ENCODE measurements at regions not wholly inside any gene's neighbourhood (a gene's known extent, or its start where the extent isn't known, plus 50 kb on each side); places are given as distances from the start of the nearest gene placed in this dataset.

DNA sequence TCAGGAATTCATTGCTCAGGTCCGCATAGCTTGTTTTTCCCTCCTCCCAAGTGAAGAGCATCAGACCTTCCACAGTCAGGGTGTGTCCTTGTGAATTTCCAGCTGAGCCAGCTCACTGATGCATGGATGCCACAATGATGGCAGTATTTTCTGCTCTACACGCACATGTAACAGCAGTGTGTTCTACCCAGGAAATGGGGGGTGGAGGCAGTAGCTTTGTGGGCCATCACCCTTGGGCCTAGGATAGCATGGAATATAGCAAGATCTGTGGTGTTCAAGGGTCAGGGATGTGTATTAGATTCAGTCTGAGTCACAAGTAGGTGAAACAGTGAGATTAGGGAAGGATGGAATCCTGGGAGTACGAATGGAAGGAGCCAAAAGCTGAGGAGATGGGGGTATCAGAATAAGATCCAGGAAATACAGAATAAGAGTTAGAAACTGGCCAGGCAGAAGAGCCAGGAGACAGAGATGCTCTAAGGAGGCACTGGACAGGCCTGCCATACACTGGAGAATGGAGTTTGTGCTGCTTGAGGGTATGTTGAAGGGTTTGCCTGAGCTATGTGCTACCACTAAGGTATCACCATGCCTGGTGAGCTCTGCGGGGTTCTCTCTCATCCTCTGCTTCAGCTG lies 90.6 kb upstream of the CNIH3 start:
- POLR2A ChIA-PET (ENCODE audit: partially characterized antibody), result no interaction called here
- Histone ChIP-seq H3K27ac (ENCODE audit: low read depth, low read length) (no peak overlapping the region), H3K36me3 (ENCODE audit: control insufficient read depth in 2 of 4, insufficient read depth in 4 of 4, low read length in 3 of 4) (no peaks in the 10 kb centered on the region), H4K5ac (ENCODE audit: insufficient read length, low read depth, low read length) (no peak overlapping the region), H3K79me1 (ENCODE audit: low read depth, low read length) (no peaks in the 10 kb centered on the region), H4K8ac (ENCODE audit: extremely low read depth, insufficient read depth, low read length) (peak overlapping the region; percentile 26; the same call in 1 of the 2 replicates), H3K79me2 (ENCODE audit: control insufficient read depth in 1 of 2, insufficient read depth in 2 of 2, low read length in 2 of 2) (no peaks in the 10 kb centered on the region), H3K23ac (ENCODE audit: insufficient read length) (no peak overlapping the region), H2BK5ac (ENCODE audit: low read depth, low read length) (no peak overlapping the region), H3K56ac (replicated peaks; ENCODE audit: insufficient read length, low read depth, low read length) (no peak overlapping the region), H2BK12ac (ENCODE audit: low read depth, low read length) (no peak overlapping the region; the same call in 1 of the 2 replicates), H4K91ac (replicated peaks; ENCODE audit: insufficient read length, low read length) (no peak overlapping the region), H3K4me3 (ENCODE audit: extremely low read depth in 1 of 4, insufficient read depth in 2 of 4, low read depth in 3 of 4, low read length in 4 of 4) (no peak overlapping the region), H3K9ac (replicated peaks in 1 of 4; ENCODE audit: extremely low read depth in 1 of 4, low read depth in 3 of 4, low read length in 3 of 4) (no peak overlapping the region), H3K4me2 (ENCODE audit: insufficient read depth in 1 of 2, low read depth in 2 of 2, low read length in 2 of 2) (no peak overlapping the region), H3K14ac (ENCODE audit: insufficient read length) (no peak overlapping the region), H3K18ac (ENCODE audit: extremely low read depth, low read length) (no peak overlapping the region), H3K4me1 (replicated peaks in 1 of 4; ENCODE audit: control insufficient read depth in 3 of 4, insufficient read depth in 4 of 4, low read length in 3 of 4) (peaks cover 0 to 4% (median 2%) of the 10 kb centered on the region in 4 experiments; a peak in 2 of 7 replicates), H2BK15ac (ENCODE audit: low read length) (peak overlapping the region; percentile 63; the same call in 1 of the 2 replicates), H3K27me3 (replicated peaks in 1 of 4; ENCODE audit: control insufficient read depth in 3 of 4, extremely low read depth in 1 of 4, insufficient read depth in 3 of 4, low read length in 3 of 4) (no peaks in the 10 kb centered on the region), H4K20me1 (replicated peaks in 1 of 2; ENCODE audit: control insufficient read depth in 1 of 2, insufficient read depth in 2 of 2, low read length in 2 of 2) (no peaks in the 10 kb centered on the region), H3K23me2 (ENCODE audit: low read depth, low read length) (no peaks in the 10 kb centered on the region), H2BK120ac (replicated peaks; ENCODE audit: low read depth, low read length) (no peak overlapping the region), H2AFZ (ENCODE audit: low read length) (no peak overlapping the region), H2AK5ac (ENCODE audit: low read depth, low read length) (no peak overlapping the region), H2BK20ac (ENCODE audit: low read length) (no peak overlapping the region), H3K4ac (replicated peaks; ENCODE audit: insufficient read length, low read depth, low read length) (no peak overlapping the region), H3K9me3 (ENCODE audit: insufficient read depth in 2 of 2, low read depth in 1 of 2, low read length in 1 of 2) (no peaks in the 10 kb centered on the region; a peak in 1 of 4 replicates)
- FAIRE-seq, result no peak
- CTCF ChIA-PET (ENCODE audit: partially characterized antibody), result interaction anchor here (0.8 to 3.5 kb wide), 11 partner anchors 8 to 397 kb away, joined by 3 to 41 read pairs (median 3); partner anchors contain the start of gene CNIH3
- no peak for DNase-seq (ENCODE audit: low read depth in 1 of 2, low spot score in 2 of 2)
- WGBS, 2 experiments (ENCODE audit: extremely low coverage in 1 of 2, insufficient coverage in 1 of 2, insufficient read length in 1 of 2, insufficient replicate concordance in 2 of 2, low coverage in 1 of 2, low lambda C conversion rate in 2 of 2, missing lambda C conversion rate in 1 of 2), result 89% methylated on average over 4 of the region's 4 CpGs; no CpG with 5 or more reads in 1 of the 2 experiments
- TF ChIP-seq MAFK (IDR thresholded peaks at IDR 0.05; ENCODE audit: low read depth, low read length), result no peak
- TF ChIP-seq RBBP5 (IDR thresholded peaks at IDR 0.05; ENCODE audit: borderline replicate concordance, low read depth, low read length), result no peak
- TF ChIP-seq, protein P1, sequence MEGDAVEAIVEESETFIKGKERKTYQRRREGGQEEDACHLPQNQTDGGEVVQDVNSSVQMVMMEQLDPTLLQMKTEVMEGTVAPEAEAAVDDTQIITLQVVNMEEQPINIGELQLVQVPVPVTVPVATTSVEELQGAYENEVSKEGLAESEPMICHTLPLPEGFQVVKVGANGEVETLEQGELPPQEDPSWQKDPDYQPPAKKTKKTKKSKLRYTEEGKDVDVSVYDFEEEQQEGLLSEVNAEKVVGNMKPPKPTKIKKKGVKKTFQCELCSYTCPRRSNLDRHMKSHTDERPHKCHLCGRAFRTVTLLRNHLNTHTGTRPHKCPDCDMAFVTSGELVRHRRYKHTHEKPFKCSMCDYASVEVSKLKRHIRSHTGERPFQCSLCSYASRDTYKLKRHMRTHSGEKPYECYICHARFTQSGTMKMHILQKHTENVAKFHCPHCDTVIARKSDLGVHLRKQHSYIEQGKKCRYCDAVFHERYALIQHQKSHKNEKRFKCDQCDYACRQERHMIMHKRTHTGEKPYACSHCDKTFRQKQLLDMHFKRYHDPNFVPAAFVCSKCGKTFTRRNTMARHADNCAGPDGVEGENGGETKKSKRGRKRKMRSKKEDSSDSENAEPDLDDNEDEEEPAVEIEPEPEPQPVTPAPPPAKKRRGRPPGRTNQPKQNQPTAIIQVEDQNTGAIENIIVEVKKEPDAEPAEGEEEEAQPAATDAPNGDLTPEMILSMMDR (IDR thresholded peaks at IDR 0.05; ENCODE audit: control extremely low read depth in 1 of 3, insufficient read depth in 1 of 3, low read depth in 1 of 3, low read length in 3 of 3), result no peak
- TF ChIP-seq CBX5 (IDR thresholded peaks at IDR 0.05; ENCODE audit: low read depth, low read length), result no peak
- TF ChIP-seq, protein P2, sequence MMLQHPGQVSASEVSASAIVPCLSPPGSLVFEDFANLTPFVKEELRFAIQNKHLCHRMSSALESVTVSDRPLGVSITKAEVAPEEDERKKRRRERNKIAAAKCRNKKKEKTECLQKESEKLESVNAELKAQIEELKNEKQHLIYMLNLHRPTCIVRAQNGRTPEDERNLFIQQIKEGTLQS (IDR thresholded peaks at IDR 0.05; ENCODE audit: insufficient read depth, low read depth, low read length), result no peak
- TF ChIP-seq TAF7 (optimal IDR thresholded peaks at IDR 0.05; ENCODE audit: borderline replicate concordance, low read depth, low read length), result no peak
- no peak for TF ChIP-seq SAP30 (IDR thresholded peaks at IDR 0.05; ENCODE audit: insufficient read depth, insufficient replicate concordance, low read length)

Measured in H1 (cell line).